Neural cell (in vitro differentiated cells): ENCODE measurements at regions not wholly inside any gene's neighbourhood (a gene's known extent, or its start where the extent isn't known, plus 50 kb on each side); places are given as distances from the start of the nearest gene placed in this dataset.

Experiments used
- H2AFZ ChIP-seq: fragments of 200-600, 300-800 bp; sonication (generic), shearing (Covaris generic); 2 replicates; pipeline ENCODE4 v1.6.0; 2014; ENCODE audit warnings: low read depth, mild to moderate bottlenecking, antibody characterized with exemption, low read length, moderate library complexity
- H3F3A ChIP-seq: fragments of 200-600 bp; shearing (Covaris generic); 2 replicates; pipeline ENCODE4 v1.6.1; 2016; ENCODE audit warnings: mild to moderate bottlenecking, moderate library complexity, mixed read lengths, antibody characterized with exemption, low read length; ENCODE audit not compliant: insufficient read depth, poor library complexity, severe bottlenecking
- H3K27ac ChIP-seq: fragments of 200-600, 300-800 bp; sonication (generic), shearing (Covaris generic); 2 replicates; pipeline ENCODE4 v1.5.1; 2014; ENCODE audit warnings: mild to moderate bottlenecking, low read length, moderate library complexity
- H3K27me3 ChIP-seq: fragments of 300-800, 200-600 bp; sonication (generic), shearing (Covaris generic); 2 replicates; pipeline ENCODE4 v1.6.0; 2014; ENCODE audit warnings: mild to moderate bottlenecking, low read depth, low read length, moderate library complexity; ENCODE audit not compliant: insufficient read depth
- H3K36me3 ChIP-seq: fragments of 300-800, 200-600 bp; sonication (generic), shearing (Covaris generic); 2 replicates; pipeline ENCODE4 v1.5.1; 2014; ENCODE audit warnings: mild to moderate bottlenecking, antibody characterized with exemption, low read length, moderate library complexity; ENCODE audit not compliant: insufficient read depth
- H3K4me2 ChIP-seq: fragments of 300-800, 200-600 bp; sonication (generic), shearing (Covaris generic); 2 replicates; pipeline ENCODE4 v1.6.0; 2014; ENCODE audit warnings: mild to moderate bottlenecking, low read length
- H3K4me3 ChIP-seq: fragments of 300-800, 200-600 bp; sonication (generic), shearing (Covaris generic); 2 replicates; pipeline ENCODE4 v1.5.1; 2014; ENCODE audit warnings: mild to moderate bottlenecking, low read length, moderate library complexity
- H3K79me2 ChIP-seq: fragments of 200-600 bp; shearing (Covaris generic); replicated peaks from 2 replicates; pipeline ENCODE4 v1.6.0; 2014; ENCODE audit warnings: mild to moderate bottlenecking, low read length, moderate library complexity; ENCODE audit not compliant: insufficient read depth
- H3K9ac ChIP-seq: fragments of 300-800, 200-600 bp; sonication (generic), shearing (Covaris generic); 2 replicates; pipeline ENCODE4 v1.6.1; 2016; ENCODE audit warnings: mild to moderate bottlenecking, low read length, mixed read lengths
- H3K9me2 ChIP-seq: fragments of 200-600 bp; shearing (Covaris generic); 2 replicates; pipeline ENCODE4 v1.6.1; 2016; ENCODE audit warnings: mild to moderate bottlenecking, low read length, mixed read lengths; ENCODE audit not compliant: insufficient read depth
- H3K9me3 ChIP-seq: fragments of 200-600, 300-800 bp; sonication (generic), shearing (Covaris generic); 2 replicates; pipeline ENCODE4 v1.6.1; 2016; ENCODE audit warnings: mild to moderate bottlenecking, mixed run types, low read length, moderate library complexity, mixed read lengths
- H4K20me1 ChIP-seq: fragments of 200-600 bp; shearing (Covaris generic); 2 replicates; pipeline ENCODE4 v1.6.1; 2016; ENCODE audit warnings: mild to moderate bottlenecking, mixed run types; ENCODE audit not compliant: insufficient read depth
- EP300 ChIP-seq: fragments of 450-650 bp; conservative IDR thresholded peaks from 2 replicates; pipeline ENCODE4 v1.6.1; 2014; ENCODE audit warnings: antibody characterized with exemption, mild to moderate bottlenecking, moderate library complexity; ENCODE audit not compliant: poor library complexity, severe bottlenecking
- EZH2 ChIP-seq: fragments of 200-600, 300-800 bp; shearing (Covaris generic), sonication (generic); IDR thresholded peaks from 2 replicates; pipeline ENCODE4 v1.6.1; 2014; ENCODE audit warnings: antibody characterized with exemption, low read length, borderline replicate concordance, mild to moderate bottlenecking; ENCODE audit not compliant: insufficient read depth, poor library complexity, severe bottlenecking
- MXI1 ChIP-seq: fragments of 450-650 bp; conservative IDR thresholded peaks from 2 replicates; pipeline ENCODE4 v1.6.1; 2014; ENCODE audit warnings: antibody characterized with exemption, mild to moderate bottlenecking; ENCODE audit not compliant: poor library complexity, severe bottlenecking
- POLR2AphosphoS5 ChIP-seq: IDR thresholded peaks from 2 replicates; pipeline ENCODE4 v1.6.1; 2012
- RAD21 ChIP-seq: fragments of 450-650 bp; conservative IDR thresholded peaks from 2 replicates; pipeline ENCODE4 v1.6.1; 2014; ENCODE audit warnings: antibody characterized with exemption, mild to moderate bottlenecking, moderate library complexity
- SMC3 ChIP-seq: fragments of 450-650 bp; conservative IDR thresholded peaks from 2 replicates; pipeline ENCODE4 v1.6.1; 2014; ENCODE audit warnings: antibody characterized with exemption, mild to moderate bottlenecking, moderate library complexity; ENCODE audit not compliant: poor library complexity
- TAF1 ChIP-seq: IDR thresholded peaks from 2 replicates; pipeline ENCODE4 v1.6.1; 2012; ENCODE audit warnings: low read depth
- TF ChIP-seq, protein P1 (sequence below): IDR thresholded peaks from 2 replicates; pipeline ENCODE4 v1.6.1; 2012; ENCODE audit warnings: borderline replicate concordance
- TF ChIP-seq, protein P2 (sequence below): fragments of 450-650 bp; IDR thresholded peaks from 2 replicates; pipeline ENCODE4 v1.5.1; 2014; ENCODE audit warnings: antibody characterized with exemption, mild to moderate bottlenecking, moderate library complexity; ENCODE audit not compliant: poor library complexity, severe bottlenecking

DNA sequence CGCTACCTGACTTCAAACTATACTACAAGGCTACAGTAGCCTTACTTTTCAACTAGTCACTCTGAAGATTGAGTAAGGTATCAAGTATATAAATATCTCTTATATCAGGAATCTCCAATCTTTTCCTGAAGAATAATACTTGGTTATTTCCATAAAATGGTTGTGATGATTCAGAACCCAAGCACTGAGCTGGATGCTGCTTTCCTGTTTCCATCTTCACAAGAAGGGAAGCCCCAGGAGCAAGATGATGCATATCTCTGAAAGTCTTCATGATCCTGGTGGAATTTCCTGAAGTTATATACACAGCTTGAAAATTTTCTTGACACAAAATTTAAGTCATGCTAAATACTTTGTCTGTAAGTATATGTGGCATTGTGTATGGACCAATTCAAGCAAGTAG lies 243.9 kb upstream of the TANK start:
- H3F3A ChIP-seq, result no peaks in the 10 kb centered on the region

DNA sequence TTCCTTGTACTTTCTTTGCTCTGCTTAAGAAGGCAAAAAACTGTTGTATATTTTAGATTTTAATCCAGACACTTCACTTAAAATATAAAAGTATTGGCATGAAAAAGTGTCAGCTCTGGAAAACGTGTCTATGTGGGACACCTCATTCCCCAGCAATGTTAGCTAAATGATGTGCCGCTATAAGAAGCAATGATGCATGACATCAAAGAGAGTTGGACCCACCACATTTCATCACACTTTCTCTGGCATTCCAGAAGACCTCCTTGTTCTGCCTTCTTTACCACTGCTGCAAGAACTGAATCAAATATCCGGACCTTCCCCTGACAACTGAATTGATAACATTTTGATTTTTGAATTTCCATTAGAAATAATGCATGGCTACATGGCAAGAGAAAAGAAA lies 242.4 kb upstream of the TANK start:
- no peak for TF ChIP-seq RAD21
- TF ChIP-seq MXI1, result no peak
- TF ChIP-seq TAF1, result no peak
- TF ChIP-seq EP300, result no peak
- TF ChIP-seq, protein P1, sequence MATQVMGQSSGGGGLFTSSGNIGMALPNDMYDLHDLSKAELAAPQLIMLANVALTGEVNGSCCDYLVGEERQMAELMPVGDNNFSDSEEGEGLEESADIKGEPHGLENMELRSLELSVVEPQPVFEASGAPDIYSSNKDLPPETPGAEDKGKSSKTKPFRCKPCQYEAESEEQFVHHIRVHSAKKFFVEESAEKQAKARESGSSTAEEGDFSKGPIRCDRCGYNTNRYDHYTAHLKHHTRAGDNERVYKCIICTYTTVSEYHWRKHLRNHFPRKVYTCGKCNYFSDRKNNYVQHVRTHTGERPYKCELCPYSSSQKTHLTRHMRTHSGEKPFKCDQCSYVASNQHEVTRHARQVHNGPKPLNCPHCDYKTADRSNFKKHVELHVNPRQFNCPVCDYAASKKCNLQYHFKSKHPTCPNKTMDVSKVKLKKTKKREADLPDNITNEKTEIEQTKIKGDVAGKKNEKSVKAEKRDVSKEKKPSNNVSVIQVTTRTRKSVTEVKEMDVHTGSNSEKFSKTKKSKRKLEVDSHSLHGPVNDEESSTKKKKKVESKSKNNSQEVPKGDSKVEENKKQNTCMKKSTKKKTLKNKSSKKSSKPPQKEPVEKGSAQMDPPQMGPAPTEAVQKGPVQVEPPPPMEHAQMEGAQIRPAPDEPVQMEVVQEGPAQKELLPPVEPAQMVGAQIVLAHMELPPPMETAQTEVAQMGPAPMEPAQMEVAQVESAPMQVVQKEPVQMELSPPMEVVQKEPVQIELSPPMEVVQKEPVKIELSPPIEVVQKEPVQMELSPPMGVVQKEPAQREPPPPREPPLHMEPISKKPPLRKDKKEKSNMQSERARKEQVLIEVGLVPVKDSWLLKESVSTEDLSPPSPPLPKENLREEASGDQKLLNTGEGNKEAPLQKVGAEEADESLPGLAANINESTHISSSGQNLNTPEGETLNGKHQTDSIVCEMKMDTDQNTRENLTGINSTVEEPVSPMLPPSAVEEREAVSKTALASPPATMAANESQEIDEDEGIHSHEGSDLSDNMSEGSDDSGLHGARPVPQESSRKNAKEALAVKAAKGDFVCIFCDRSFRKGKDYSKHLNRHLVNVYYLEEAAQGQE, result no peak
- no peak for TF ChIP-seq EZH2
- TF ChIP-seq POLR2AphosphoS5, result no peak
- no peak for TF ChIP-seq SMC3
- TF ChIP-seq, protein P2, sequence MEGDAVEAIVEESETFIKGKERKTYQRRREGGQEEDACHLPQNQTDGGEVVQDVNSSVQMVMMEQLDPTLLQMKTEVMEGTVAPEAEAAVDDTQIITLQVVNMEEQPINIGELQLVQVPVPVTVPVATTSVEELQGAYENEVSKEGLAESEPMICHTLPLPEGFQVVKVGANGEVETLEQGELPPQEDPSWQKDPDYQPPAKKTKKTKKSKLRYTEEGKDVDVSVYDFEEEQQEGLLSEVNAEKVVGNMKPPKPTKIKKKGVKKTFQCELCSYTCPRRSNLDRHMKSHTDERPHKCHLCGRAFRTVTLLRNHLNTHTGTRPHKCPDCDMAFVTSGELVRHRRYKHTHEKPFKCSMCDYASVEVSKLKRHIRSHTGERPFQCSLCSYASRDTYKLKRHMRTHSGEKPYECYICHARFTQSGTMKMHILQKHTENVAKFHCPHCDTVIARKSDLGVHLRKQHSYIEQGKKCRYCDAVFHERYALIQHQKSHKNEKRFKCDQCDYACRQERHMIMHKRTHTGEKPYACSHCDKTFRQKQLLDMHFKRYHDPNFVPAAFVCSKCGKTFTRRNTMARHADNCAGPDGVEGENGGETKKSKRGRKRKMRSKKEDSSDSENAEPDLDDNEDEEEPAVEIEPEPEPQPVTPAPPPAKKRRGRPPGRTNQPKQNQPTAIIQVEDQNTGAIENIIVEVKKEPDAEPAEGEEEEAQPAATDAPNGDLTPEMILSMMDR, result no peak
- H2AFZ ChIP-seq, result no peak overlapping the region
- no peak overlapping the region for H3K27ac ChIP-seq

More for the DNA sequence above, 243.9 kb upstream of the TANK start:
- no peak overlapping the region for H3K4me3 ChIP-seq
- no peak overlapping the region for H3K4me2 ChIP-seq
- TF ChIP-seq SMC3 (no peak), EP300 (no peak), EZH2 (no peak), POLR2AphosphoS5 (no peak), MXI1 (no peak), RAD21 (no peak), TAF1 (no peak)
- TF ChIP-seq, protein P2, result no peak
- TF ChIP-seq, protein P1, result no peak
- no peak overlapping the region for H3K27ac ChIP-seq
- H3K79me2 ChIP-seq, result no peaks in the 10 kb centered on the region
- no peaks in the 10 kb centered on the region for H4K20me1 ChIP-seq
- no peaks in the 10 kb centered on the region for H3K36me3 ChIP-seq
- no peaks in the 10 kb centered on the region for H3K9me2 ChIP-seq
- no peak overlapping the region for H2AFZ ChIP-seq
- no peaks in the 10 kb centered on the region for H3K27me3 ChIP-seq
- H3K9me3 ChIP-seq, result no peaks in the 10 kb centered on the region
- no peak overlapping the region for H3K9ac ChIP-seq

More for the DNA sequence above, 242.4 kb upstream of the TANK start:
- Histone ChIP-seq H3K9ac (no peak overlapping the region), H3K36me3 (no peaks in the 10 kb centered on the region), H3K9me3 (no peaks in the 10 kb centered on the region), H4K20me1 (no peaks in the 10 kb centered on the region), H3K79me2 (no peaks in the 10 kb centered on the region), H3K4me2 (no peak overlapping the region), H3K9me2 (no peaks in the 10 kb centered on the region), H3F3A (no peaks in the 10 kb centered on the region), H3K27me3 (no peaks in the 10 kb centered on the region), H3K4me3 (no peak overlapping the region)
